DND-41 (cell line): ENCODE measurements at regions not wholly inside any gene's neighbourhood (a gene's known extent, or its start where the extent isn't known, plus 50 kb on each side); places are given as distances from the start of the nearest gene placed in this dataset.

ENCODE experiments used
- EZH2 ChIP-seq: IDR thresholded peaks from 3 replicates; pipeline ENCODE4 v1.6.1; 2012; ENCODE audit warnings: borderline replicate concordance, low read depth, mild to moderate bottlenecking, moderate library complexity, low read length, inconsistent platforms; ENCODE audit not compliant: severe bottlenecking
- TF ChIP-seq, protein P1 (sequence below): IDR thresholded peaks from 2 replicates; pipeline ENCODE4 v1.5.1; 2012; ENCODE audit warnings: borderline replicate concordance, low read length, moderate library complexity, mild to moderate bottlenecking; ENCODE audit not compliant: poor library complexity, severe bottlenecking; ENCODE audit errors: extremely low read depth

DNA sequence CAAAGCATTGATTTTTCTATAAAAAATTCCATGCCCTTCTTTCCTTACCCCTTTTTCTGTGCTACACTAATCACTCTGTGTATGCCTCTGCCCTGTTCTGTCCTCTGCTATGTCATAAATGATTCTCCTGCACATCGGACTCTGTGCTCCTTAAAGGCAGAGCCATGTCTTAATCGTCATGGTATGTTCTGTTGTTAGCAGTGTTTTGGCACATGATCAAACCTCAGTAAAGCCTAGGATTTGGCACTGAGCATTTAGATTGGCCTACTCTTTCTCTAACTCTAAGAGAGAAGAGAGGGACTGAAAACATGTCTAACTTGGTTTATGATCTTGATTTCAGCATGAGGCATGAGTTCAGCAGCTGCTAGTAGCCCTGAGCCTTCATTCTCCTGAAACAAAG, 266.9 kb downstream of the AASDHPPT start:
- TF ChIP-seq, protein P1, sequence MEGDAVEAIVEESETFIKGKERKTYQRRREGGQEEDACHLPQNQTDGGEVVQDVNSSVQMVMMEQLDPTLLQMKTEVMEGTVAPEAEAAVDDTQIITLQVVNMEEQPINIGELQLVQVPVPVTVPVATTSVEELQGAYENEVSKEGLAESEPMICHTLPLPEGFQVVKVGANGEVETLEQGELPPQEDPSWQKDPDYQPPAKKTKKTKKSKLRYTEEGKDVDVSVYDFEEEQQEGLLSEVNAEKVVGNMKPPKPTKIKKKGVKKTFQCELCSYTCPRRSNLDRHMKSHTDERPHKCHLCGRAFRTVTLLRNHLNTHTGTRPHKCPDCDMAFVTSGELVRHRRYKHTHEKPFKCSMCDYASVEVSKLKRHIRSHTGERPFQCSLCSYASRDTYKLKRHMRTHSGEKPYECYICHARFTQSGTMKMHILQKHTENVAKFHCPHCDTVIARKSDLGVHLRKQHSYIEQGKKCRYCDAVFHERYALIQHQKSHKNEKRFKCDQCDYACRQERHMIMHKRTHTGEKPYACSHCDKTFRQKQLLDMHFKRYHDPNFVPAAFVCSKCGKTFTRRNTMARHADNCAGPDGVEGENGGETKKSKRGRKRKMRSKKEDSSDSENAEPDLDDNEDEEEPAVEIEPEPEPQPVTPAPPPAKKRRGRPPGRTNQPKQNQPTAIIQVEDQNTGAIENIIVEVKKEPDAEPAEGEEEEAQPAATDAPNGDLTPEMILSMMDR = no peak
- TF ChIP-seq EZH2 = no peak
